UCSD-AML1 (cell line): ENCODE measurements at regions not wholly inside any gene's neighbourhood (a gene's known extent, or its start where the extent isn't known, plus 50 kb on each side); places are given as distances from the start of the nearest gene placed in this dataset.
A peak's percentile ranks its signal among the peaks of the same experiment; 100 is the strongest.
"Not testable (repeated sequence)": the region's sequence is repeated elsewhere in the genome, so short reads cannot be mapped to it uniquely, and the experiment has no call there.

Source experiments
- DNase-seq: peaks from one replicate; lab custom pipeline; 2025; ENCODE audit not compliant: unreplicated experiment; lab: John Stamatoyannopoulos, UW

DNA sequence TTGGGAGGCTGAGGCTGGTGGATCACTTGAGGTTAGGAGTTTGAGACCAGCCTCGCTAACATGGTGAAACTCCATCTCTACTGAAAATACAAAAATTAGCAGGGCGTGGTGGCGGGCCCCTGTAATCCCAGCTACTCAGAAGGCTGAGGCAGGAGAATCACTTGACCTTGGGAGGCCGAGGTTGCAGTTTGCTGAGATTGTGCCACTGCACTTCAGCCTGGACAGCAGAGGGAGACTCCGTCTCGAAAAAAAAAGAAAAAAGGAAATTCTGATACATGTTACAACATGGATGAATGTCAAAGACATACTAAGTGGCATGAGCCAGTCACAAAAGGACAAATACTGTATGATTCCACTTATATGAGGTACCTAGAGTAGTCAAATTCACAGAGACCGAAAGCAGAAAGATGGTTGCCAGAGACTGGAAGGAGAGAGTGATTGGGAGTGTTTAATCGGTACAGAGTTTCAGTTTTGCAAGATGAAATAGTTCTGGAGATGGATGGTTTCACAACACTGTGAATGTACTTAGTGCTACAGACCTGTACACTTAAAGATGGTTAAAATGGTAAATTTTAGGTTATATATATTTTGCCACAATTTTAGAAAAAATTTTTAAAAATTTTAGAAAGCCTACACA is 92.3 kb downstream of the BLID start:
- DNase-seq = no peak

DNA sequence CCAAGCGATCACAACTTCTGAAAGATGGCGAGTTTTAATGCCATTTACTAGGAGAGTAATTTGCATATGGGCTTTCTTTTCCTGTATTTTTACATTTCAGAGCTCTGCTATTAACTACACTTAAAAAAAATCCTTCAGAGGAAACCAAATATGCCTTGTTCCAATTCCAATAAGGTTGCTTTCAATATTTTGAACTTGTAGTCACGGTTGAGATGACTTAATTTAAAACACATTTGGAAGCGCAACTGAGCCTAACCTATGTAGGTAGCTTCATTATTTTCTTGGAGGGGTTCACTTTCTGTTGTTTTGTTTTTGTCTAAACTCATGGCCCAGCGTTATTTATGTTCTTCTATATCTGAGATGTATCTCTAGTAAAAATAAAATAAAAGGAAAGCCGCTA is 93.4 kb downstream of the BLID start:
- no peak for DNase-seq

DNA sequence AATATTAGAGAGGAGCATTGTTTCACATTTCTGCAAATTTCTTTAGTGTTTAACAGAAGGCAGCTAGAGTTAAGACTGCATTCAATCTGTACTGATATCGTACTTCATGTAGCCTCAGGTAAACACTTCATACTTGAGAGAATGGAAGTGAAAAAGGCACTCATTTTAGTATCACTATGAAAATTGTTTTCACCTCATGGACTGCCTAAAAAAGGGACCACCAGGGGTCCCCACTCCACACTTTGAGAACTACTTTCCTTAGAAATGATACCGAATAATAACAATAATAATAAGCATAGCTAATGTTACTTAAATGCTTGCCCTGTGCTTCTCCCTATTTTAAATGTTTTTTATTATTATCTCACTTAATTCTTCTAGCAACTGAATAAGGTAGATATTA is 95.1 kb downstream of the BLID start:
- DNase-seq = no peak

DNA sequence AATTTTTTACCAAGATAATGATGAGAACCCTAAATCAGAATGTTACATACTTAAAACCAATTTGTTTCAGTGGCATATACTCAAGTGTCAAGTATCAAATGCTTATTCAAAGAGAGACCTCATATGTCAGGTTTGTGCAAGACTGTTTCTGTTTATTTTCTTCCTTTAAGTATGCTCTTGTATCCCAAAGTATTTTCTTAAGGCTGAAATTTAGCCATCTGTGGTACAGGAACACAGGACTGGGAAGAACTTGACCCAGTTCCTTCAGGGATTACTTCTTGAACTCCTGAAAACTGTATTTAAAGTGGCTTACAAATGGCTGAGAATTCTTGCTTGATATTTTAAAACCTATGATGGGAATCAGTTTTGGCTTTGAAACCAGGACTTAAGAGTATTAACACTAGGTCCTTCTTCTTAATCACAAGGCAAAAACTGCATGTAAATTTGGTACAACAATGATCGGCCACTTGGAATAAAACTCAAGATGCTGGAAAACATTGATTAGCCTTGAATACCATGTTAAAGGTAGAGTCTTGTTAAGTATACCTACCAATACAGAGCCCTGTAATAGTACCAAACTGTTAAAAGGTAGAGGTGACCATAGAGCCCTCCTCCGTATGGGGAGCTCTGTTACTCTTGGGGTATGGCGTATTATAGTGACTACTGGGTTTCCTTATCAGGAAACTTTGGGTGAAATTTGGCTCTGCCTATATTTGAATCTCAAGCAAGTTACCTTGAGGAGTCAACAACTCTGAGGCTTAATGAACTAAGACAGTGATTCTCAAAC is 95.9 kb downstream of the BLID start:
- DNase-seq = no peak

DNA sequence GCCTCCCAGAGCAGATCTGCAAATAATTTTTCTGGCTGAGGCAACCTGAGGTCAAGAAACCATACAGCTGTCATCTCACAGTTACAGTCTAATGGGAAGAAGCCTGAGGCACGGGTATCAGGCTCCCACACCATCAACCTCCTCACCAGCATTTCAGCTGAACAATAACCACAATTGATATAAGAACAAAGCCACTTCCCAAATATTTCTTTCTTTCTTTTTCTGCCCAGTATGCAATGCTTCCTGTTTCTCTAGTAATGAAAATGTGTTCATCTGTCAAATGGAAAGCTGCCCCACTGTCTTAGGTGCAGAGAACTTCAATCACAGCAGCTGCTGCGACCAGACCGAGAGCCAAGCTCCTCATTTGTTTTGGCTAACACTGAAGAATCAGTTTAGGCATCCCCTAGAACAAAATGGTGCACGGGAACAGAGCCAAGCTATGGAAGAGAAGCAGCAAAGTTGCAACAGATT is 108.4 kb downstream of the BLID start:
- peak; percentile 14 for DNase-seq

DNA sequence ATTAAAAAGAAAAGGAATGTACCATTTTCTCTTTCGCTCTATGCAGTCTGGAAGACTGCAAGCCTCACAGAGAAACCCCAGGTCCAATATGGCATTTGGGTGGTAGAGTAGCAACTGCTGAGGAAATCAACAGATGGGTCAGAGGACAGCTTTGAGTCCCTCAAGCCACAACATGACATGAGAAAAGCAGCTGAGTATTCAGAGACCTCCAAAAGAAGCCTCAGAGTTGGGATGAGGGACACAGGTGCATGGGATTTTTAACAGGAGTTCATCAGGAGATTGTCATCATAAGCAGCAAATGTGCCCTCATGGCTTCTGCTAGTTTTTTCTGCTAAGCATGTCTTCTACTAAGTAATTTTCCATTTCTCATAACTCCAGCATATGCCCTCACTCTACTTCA is 111.6 kb downstream of the BLID start:
- DNase-seq = no peak

DNA sequence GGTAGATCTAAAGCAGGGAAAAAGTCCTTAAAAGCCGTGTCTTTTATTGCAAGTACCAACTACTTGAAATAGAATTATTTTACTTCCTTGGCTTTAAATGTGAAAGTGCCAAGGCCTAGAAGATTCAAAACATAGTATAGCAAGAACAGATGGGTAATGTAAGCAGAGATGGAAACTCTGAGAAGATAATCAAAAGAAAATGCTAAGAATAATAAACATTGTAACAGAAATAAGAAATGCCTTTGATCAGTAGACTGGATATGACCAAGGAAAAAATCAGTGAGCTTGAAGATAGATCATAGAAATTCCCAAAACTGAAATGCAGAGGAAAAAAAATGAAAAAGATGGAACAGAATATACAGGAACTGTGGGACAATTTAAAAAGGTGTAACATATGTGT is 113.1 kb downstream of the BLID start:
- DNase-seq = no peak

DNA sequence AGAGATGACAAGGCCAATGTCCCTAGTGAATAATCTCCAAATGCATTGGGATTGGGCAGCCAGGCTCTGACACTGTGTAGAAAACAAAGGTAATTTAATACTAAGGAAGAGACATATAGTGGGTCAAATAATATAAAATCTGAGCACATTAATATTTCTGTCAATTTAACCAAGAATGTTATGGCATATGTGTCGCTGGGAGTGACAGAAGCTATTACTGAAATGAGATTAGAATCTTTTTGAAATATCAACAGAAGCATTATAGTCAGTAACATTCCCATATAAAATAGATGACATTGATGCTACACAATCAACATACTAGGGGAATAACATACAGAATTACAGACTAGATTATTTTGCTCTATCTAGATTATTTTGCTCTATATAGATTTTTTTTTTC is 114.0 kb downstream of the BLID start:
- DNase-seq = no peak

DNA sequence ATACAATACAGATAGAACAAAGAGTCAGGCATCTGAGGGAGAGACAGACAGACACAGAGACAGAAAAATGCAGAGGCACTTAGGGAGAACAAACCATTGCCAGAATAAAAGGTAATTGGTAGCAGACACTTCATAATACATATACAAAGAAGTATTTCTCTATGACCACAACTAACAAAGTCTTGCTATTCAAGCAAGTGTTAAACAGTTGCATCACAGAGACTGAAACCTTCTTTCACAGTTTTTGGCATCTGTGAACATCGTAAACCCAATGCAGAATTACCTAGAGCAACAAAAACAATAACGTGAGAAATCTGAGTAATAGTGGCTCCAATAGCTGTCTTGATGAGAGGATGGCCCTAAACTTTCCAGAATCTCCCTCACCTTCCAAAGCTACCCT is 116.4 kb downstream of the BLID start:
- DNase-seq = no peak

DNA sequence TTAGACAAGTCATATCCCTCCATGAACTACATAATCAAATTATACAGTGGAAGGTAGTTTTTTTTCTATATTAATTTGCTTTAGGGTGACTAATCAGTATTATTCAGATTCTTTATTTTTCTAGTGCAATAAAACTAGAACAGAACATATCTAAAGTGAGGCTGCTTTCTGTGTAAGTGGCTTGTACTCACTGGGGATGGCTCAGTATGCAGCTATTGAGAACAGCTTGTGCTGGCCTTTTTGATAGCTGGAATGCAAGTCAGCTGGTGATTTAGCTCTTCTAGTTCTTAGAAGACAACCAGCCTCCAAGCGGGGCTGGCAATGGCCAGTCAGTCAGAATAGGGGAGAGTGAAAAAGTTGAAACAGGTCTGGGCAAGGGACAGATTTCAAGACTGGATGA is 119.4 kb downstream of the BLID start:
- no peak for DNase-seq

DNA sequence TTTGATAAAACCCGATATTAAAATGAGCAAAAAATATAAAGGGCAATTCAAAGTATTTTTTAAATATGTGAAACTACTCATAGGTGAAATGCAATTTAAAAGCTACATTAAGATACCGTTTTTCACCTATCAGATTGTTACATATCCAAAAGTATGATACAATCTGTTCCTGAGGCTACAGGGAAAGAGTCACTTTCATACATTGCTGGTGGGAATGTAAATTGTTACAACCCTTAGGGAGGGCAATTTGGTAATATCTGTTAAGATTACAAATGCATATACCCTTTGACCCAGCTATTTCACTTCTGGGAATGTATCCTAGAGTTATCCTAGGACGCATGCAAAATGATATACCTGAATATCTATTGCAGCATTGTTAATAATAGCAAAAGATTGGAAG is 132.1 kb downstream of the BLID start:
- DNase-seq = no peak

DNA sequence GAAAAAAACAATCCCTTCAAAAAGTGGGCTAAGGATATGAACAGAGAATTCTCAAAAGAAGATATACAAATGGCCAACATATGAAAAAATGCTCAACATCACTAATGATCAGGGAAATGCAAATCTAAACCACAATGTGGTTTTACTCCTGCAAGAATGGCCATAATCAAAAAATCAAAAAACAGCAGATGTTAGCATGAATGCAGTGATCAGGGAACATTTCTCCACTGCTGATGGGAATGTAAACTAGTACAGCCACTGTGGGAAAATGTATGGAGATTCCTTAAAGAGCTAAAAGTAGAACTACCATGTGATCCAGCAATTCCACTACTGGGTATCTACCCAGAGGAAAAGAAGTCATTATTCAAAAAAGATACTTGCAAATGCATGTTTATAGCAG is 138.1 kb downstream of the BLID start:
- DNase-seq = not testable (repeated sequence)

DNA sequence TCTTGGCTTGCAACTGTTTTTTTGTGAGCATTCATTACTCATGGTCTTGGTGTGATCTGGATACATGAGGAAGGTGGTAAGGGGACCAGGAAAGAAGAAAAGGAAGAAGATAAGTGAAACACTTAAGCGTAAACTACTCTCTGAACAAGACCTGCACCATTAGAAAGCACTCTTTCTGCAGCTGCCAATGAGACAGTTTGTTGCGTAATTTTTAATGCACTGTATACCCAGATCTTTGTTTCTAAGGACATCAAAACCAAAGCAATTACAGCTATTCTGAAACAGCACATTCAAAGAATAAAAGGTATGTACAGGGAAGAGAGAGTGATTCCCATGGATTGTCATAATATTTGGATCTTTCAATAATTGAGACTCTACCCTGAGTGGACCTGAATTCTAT is 147.4 kb downstream of the BLID start:
- no peak for DNase-seq

DNA sequence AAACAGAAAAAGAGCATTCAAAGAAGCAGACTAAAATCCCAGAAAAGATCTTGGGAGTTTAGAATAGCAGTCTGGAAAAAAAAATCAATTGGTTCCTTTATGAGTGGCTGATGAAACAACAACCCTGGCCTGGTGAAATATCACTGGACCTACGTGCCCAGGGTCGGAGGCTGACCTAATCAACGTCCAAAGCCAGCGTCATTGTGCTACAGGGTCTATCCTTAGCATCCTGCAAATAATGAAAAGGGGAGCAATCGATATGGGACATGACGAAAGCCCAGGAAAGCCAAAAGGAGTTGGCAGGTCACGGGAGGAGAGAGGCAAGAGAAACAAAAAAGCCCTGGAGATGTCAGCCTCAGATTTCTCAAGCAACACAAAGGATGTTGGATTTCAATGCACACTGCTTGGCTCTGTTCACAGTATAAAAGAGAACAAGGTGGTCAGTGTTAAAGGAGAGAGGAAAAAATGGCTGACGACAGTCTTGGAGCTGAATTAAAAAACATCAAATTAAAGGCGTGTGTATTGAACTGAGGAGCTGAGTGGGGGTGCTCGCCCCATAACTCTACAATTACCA is 148.8 kb downstream of the BLID start:
- no peak for DNase-seq

DNA sequence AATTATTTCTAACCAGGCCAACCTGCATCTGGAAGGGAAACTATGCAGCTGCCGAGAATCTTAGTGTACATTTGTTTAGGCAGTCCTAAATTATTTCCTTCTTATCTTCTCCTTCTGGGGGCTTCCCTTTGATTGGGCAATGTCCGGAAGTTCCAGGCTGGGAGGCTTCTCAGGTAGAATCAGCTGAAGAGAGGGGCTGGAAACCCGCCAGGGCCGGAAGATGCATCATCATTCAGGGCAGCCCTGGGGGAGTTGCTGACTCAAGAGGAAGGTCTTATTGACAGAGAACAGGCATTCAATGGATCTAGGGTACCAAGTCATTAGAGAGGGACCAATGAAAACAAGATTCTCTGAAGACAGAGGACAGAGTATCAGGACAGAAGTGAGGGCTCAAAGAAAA is 150.7 kb downstream of the BLID start:
- no peak for DNase-seq

DNA sequence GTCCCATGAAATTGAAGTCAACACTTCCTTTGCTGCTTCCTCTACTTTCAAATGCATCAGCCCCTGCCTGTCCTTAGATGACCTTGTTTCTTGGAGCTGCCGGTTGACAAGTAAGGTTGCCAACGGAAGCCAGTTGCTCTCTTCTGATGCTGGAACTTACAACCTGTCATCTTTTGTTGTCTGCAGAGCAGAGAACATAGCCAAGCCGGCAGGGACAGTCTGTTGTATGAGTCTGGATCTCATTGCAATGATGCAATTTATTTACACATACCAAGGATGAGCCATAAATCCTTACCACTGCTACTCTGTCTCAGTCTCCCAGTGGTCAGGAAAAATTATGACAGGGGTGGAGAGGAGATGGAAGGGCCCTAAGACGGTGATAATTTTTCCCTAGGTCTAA is 151.4 kb downstream of the BLID start:
- DNase-seq = no peak

DNA sequence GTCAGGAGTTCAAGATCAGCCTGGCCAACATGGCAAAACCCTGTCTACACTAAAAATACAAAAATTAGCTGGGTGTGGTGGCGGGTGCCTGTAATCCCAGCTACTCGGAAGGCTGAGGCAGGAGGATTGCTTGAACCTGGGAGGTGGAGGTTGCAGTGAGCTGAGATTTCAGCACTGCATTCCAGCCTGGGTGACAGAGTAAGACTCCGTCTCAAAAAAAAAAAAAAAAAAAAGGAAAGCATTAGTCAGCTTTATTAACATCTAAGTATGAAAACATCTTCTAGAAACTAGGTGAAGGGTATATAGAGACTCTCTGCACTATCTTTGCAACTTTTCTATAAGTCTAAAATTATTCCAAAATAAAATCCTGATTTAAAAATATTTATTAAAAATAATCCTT is 152.2 kb downstream of the BLID start:
- not testable (repeated sequence) for DNase-seq

DNA sequence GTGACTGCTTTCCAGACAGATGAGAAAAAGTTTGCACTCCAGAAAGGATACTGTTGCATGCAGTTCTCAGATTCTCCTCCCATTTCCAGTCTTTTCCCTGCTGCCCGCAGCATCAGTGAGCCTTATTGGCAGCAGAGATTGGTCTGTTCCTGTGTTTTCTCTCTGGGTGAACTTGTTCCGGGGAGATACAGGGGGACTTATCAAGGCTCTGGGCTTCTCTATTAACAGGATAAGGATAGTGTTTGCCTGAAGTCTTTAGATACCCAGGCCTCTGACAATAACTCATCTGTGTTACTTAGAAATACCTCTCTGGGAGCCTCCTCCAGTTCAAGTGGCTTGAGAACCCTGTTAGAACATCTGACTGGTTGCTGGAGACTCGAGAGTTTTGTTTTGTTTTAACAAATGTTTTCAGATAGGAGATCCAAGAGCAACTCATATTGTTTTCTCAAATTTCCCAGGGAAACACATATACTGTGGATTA is 154.7 kb downstream of the BLID start:
- no peak for DNase-seq

DNA sequence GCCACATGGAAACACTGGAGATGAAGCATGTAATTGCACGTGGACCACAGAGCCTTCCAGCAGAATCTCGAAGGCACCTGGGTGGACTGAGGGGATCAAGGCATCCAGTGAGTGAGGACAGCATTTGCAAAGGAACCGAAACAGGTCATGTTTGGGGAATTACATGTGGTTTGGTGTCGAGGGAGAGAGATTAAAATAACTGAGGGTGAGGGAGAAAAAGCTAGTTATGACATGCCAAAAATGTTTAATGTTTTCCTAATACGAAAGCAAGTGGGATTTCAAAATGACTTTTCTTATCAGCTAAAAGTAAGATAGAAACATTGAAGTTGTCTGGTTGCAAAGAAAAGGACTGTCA is 157.1 kb downstream of the BLID start:
- DNase-seq = no peak

DNA sequence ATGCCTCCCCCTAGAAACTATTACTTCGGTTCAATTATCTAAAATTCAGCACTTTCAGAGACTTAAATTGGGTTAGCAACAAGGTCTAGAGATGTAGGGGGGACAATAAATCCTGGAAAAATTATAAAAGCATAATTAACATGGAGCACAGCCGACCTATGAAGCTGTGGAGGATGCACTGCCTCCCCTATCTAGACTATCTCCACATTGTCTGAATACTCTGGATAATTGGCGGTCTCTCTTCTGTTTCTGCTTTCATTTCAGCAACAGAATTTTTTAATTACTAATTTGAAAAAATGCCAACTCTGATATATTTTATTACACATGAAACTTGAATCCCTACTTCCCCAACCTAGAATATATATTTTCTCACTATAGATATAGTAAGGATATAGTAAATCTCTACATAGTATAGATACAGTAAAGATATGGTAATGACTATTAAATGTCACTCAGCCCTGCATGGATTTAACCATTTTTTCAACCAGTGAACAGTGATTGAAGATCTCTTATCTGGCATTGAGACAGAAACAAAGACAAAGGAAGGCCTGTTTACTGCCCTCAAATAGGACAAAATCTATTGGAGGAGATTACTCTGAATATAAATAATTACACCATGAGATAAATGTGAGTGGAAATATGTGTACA is 157.6 kb downstream of the BLID start:
- DNase-seq = no peak

DNA sequence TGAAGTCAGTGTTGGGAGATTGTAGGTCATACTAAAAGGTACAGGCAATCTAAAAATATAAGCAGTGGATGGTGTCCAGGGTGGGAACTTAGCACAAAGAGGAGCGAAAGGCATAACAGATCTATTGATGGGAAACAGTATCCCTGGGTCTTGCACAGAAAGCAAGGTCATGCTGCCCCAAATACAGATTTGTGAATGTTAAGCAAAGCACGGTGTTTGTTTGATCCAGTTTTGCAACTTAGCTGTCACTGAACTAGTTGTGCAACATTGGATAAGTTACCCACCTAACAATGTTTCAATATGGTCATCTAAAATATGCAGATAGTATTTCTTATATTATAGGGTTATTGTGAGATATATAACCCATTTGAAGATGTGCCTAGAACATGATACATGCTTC is 162.9 kb downstream of the BLID start:
- DNase-seq = no peak

DNA sequence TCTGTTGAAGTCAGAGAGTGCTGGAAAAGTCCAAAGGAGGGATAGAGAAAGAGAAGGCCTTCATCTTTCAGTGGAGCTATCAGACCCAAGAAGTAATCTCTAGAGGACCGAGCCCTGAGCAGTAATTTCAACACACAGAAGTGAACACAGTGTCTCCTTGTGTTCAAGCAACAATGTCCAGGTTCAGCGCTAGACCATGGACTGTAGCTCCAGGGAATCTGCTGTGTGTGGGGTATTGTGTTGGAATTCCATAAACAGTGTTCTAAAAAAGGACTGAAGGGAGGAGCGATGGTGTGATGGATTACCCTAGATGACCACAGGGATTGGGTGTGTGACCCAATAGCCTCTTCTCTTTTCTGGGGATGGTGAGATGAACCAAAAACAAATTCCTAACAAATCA is 165.9 kb downstream of the BLID start:
- DNase-seq = no peak
